ENCODE measurements at regions not wholly inside any gene's neighbourhood (a gene's known extent, or its start where the extent isn't known, plus 50 kb on each side); places are given as distances from the start of the nearest gene placed in this dataset.
A peak's percentile ranks its signal among the peaks of the same experiment; 100 is the strongest.
"Not testable (repeated sequence)": the region's sequence is repeated elsewhere in the genome, so short reads cannot be mapped to it uniquely, and the experiment has no call there.

GRCh38 chr2:82139979-82140611 lies 1835.5 kb upstream of the LRRTM1 start:
- DNase-seq, result no peak

- no peak for DNase-seq
These were observed 1832.9 kb upstream of the LRRTM1 start for GRCh38 chr2:82137441-82137840.

GRCh38 chr2:82128051-82128450 lies 1823.5 kb upstream of the LRRTM1 start:
- DNase-seq, result no peak

GRCh38 chr2:82124629-82125028 lies 1820.1 kb upstream of the LRRTM1 start:
- DNase-seq, result peak in 1 of 2 experiments; percentile 1

- no peak for DNase-seq
These were observed 1816.1 kb upstream of the LRRTM1 start for GRCh38 chr2:82120654-82121053.

GRCh38 chr2:82120115-82120514 lies 1815.6 kb upstream of the LRRTM1 start:
- DNase-seq, result no peak

GRCh38 chr2:82109418-82109817 lies 1804.9 kb upstream of the LRRTM1 start:
- no peak for DNase-seq

GRCh38 chr2:82098617-82099016 lies 1794.1 kb upstream of the LRRTM1 start:
- DNase-seq, result no peak

- DNase-seq, result no peak
These were observed 1785.0 kb upstream of the LRRTM1 start for GRCh38 chr2:82089518-82089917.

- DNase-seq, result no peak
These were observed 1780.3 kb upstream of the LRRTM1 start for GRCh38 chr2:82084679-82085392.

- DNase-seq, result no peak
These were observed 1771.3 kb upstream of the LRRTM1 start for GRCh38 chr2:82075875-82076274.

GRCh38 chr2:82062463-82062862 lies 1757.9 kb upstream of the LRRTM1 start:
- no peak for DNase-seq

- no peak for DNase-seq
These were observed 1751.3 kb upstream of the LRRTM1 start for GRCh38 chr2:82055846-82056245.

GRCh38 chr2:82043867-82044266 lies 1739.3 kb upstream of the LRRTM1 start:
- DNase-seq, result no peak

- DNase-seq, result no peak
These were observed 1723.5 kb upstream of the LRRTM1 start for GRCh38 chr2:82027921-82028615.

GRCh38 chr2:82023710-82024109 lies 1719.2 kb upstream of the LRRTM1 start:
- DNase-seq, result no peak

- DNase-seq, result no peak
These were observed 1709.1 kb upstream of the LRRTM1 start for GRCh38 chr2:82013641-82014040.

GRCh38 chr2:82007071-82007664 lies 1702.6 kb upstream of the LRRTM1 start:
- no peak for DNase-seq

GRCh38 chr2:82005889-82006288 lies 1701.3 kb upstream of the LRRTM1 start:
- not testable (repeated sequence) for DNase-seq

GRCh38 chr2:82001614-82002013 lies 1697.1 kb upstream of the LRRTM1 start:
- DNase-seq, result no peak

- no peak for DNase-seq
These were observed 1696.1 kb upstream of the LRRTM1 start for GRCh38 chr2:82000606-82001005.

GRCh38 chr2:81996332-81996731 lies 1691.8 kb upstream of the LRRTM1 start:
- DNase-seq, result no peak

- DNase-seq, result no peak
These were observed 1686.7 kb upstream of the LRRTM1 start for GRCh38 chr2:81991282-81991681.

- DNase-seq, result no peak
These were observed 1682.8 kb upstream of the LRRTM1 start for GRCh38 chr2:81987370-81987769.
